ENCODE measurements at regions not wholly inside any gene's neighbourhood (a gene's known extent, or its start where the extent isn't known, plus 50 kb on each side); places are given as distances from the start of the nearest gene placed in this dataset.
"Not testable (repeated sequence)": the region's sequence is repeated elsewhere in the genome, so short reads cannot be mapped to it uniquely, and the experiment has no call there.

DNA sequence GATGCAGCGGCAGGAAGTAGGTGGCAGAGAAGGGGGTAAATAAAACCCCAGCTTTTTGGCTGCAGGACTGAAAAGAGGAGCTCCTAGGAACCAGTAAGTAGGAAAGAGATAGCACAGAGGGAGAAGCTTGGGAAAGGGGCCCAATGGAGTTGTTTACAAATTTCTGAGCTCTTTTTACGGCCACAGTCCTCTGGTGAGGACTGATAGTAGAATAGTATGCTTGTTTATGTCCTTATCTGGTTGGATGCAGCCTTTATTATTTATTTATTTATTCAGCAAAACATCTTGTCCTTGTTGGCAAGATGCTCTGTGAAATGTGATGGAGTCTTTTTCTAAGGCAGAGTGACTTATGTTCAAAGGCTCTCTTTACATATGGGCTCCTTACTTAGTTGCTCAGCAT, 119.7 kb upstream of the AHI1 start:
- no CpG with 5 or more reads among the region's 2 CpGs for WGBS (ENCODE audit: insufficient coverage)
- DNase-seq, result peak in 1 of 3 donors; percentile 5
- POLR2A ChIA-PET, result no interaction called here
- H3K9me3 ChIP-seq (ENCODE audit: control extremely low read depth in 1 of 5, control insufficient read depth in 4 of 5, insufficient read depth in 2 of 5, low read depth in 1 of 5, low read length in 4 of 5), result no peaks in the 10 kb centered on the region
- no peak overlapping the region for H3K27ac ChIP-seq (ENCODE audit: insufficient read depth in 1 of 2, low read depth in 1 of 2, low read length in 2 of 2, poor library complexity in 1 of 2, severe bottlenecking in 2 of 2)
- no peaks in the 10 kb centered on the region for H3K36me3 ChIP-seq (ENCODE audit: control insufficient read depth in 4 of 4, insufficient read depth in 4 of 4, low read length in 3 of 4)
- no peak overlapping the region for H3K4me3 ChIP-seq (ENCODE audit: control insufficient read depth in 1 of 7, extremely low read depth in 1 of 7, insufficient read depth in 4 of 7, low read depth in 2 of 7, low read length in 6 of 7)
- no peaks in the 10 kb centered on the region for H3K4me1 ChIP-seq (ENCODE audit: control extremely low read depth in 1 of 4, control insufficient read depth in 4 of 4, insufficient read depth in 4 of 4, low read length in 3 of 4)
- H3K27me3 ChIP-seq (replicated peaks in 2 of 5; ENCODE audit: control insufficient read depth in 4 of 5, insufficient read depth in 5 of 5, low read length in 4 of 5), result no peaks in the 10 kb centered on the region
- CTCF ChIA-PET, result interaction anchor here (1.2 kb wide), 1 partner anchor 293 kb away, joined by 3 read pairs; no protein-coding TSS in a partner anchor

DNA sequence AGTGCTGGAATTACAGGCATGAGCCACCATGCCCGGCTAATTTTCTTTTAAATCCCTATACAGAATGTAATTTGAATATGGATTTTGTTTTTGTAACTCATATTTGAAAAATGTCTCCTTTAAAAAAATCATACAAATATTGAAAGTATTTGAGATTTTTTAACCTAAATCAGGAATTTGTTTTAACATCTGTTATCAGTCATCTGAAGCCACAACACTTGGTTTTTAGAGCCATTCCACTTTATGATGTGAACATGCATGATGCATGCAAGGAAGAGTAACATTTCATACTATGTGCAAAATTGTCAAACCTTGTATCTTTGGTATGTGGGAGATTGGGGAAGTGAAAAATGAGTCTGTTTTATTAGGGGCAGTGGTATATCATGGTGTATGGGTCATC, 124.5 kb upstream of the AHI1 start:
- CTCF ChIA-PET, result no interaction called here

DNA sequence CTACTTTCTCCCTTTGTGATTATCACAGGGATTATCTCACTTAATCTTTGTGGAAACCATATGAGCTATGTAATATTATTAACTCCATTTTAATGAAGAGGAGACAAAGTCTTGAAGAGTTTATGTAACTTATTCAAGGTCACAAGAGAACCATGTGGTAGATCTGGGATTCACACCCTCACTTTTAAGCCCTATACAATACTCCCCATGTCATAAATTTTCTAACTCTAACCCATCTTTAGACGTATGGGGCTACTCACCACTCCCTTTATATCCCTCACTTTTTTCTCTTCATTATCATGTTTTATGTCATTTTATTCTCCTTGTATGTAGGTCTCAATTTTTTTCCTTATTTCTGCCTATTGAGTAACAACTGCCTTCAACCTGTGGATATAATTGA, 126.4 kb upstream of the AHI1 start:
- ChIA-PET CTCF (no interaction called here), POLR2A (no interaction called here)
- 100% methylated on average over 1 of the region's 1 CpG for WGBS (ENCODE audit: insufficient coverage)
- DNase-seq, result no peak
- Histone ChIP-seq H3K27ac (ENCODE audit: insufficient read depth in 1 of 2, low read depth in 1 of 2, low read length in 2 of 2, poor library complexity in 1 of 2, severe bottlenecking in 2 of 2) (no peak overlapping the region), H3K4me3 (ENCODE audit: control insufficient read depth in 1 of 7, extremely low read depth in 1 of 7, insufficient read depth in 4 of 7, low read depth in 2 of 7, low read length in 6 of 7) (no peak overlapping the region), H3K4me1 (ENCODE audit: control extremely low read depth in 1 of 4, control insufficient read depth in 4 of 4, insufficient read depth in 4 of 4, low read length in 3 of 4) (peaks cover 0 to 4% (median 3%) of the 10 kb centered on the region in 4 experiments), H3K27me3 (replicated peaks in 2 of 5; ENCODE audit: control insufficient read depth in 4 of 5, insufficient read depth in 5 of 5, low read length in 4 of 5) (no peaks in the 10 kb centered on the region), H3K9me3 (ENCODE audit: control extremely low read depth in 1 of 5, control insufficient read depth in 4 of 5, insufficient read depth in 2 of 5, low read depth in 1 of 5, low read length in 4 of 5) (peaks cover 0 to 3% (median 0%) of the 10 kb centered on the region in 5 experiments), H3K36me3 (ENCODE audit: control insufficient read depth in 4 of 4, insufficient read depth in 4 of 4, low read length in 3 of 4) (no peaks in the 10 kb centered on the region)

More for the DNA sequence above, 124.5 kb upstream of the AHI1 start:
- Histone ChIP-seq H3K36me3 (ENCODE audit: control insufficient read depth in 4 of 4, insufficient read depth in 4 of 4, low read length in 3 of 4) (no peaks in the 10 kb centered on the region), H3K27me3 (replicated peaks in 2 of 5; ENCODE audit: control insufficient read depth in 4 of 5, insufficient read depth in 5 of 5, low read length in 4 of 5) (no peaks in the 10 kb centered on the region), H3K4me1 (ENCODE audit: control extremely low read depth in 1 of 4, control insufficient read depth in 4 of 4, insufficient read depth in 4 of 4, low read length in 3 of 4) (peaks cover 0 to 4% (median 3%) of the 10 kb centered on the region in 4 experiments), H3K9me3 (ENCODE audit: control extremely low read depth in 1 of 5, control insufficient read depth in 4 of 5, insufficient read depth in 2 of 5, low read depth in 1 of 5, low read length in 4 of 5) (peaks cover 0 to 3% (median 0%) of the 10 kb centered on the region in 5 experiments), H3K4me3 (ENCODE audit: control insufficient read depth in 1 of 7, extremely low read depth in 1 of 7, insufficient read depth in 4 of 7, low read depth in 2 of 7, low read length in 6 of 7) (no peak overlapping the region), H3K27ac (ENCODE audit: insufficient read depth in 1 of 2, low read depth in 1 of 2, low read length in 2 of 2, poor library complexity in 1 of 2, severe bottlenecking in 2 of 2) (no peak overlapping the region)
- DNase-seq, result no peak
- no CpG with 5 or more reads among the region's 1 CpG for WGBS (ENCODE audit: insufficient coverage)
- POLR2A ChIA-PET, result no interaction called here

DNA sequence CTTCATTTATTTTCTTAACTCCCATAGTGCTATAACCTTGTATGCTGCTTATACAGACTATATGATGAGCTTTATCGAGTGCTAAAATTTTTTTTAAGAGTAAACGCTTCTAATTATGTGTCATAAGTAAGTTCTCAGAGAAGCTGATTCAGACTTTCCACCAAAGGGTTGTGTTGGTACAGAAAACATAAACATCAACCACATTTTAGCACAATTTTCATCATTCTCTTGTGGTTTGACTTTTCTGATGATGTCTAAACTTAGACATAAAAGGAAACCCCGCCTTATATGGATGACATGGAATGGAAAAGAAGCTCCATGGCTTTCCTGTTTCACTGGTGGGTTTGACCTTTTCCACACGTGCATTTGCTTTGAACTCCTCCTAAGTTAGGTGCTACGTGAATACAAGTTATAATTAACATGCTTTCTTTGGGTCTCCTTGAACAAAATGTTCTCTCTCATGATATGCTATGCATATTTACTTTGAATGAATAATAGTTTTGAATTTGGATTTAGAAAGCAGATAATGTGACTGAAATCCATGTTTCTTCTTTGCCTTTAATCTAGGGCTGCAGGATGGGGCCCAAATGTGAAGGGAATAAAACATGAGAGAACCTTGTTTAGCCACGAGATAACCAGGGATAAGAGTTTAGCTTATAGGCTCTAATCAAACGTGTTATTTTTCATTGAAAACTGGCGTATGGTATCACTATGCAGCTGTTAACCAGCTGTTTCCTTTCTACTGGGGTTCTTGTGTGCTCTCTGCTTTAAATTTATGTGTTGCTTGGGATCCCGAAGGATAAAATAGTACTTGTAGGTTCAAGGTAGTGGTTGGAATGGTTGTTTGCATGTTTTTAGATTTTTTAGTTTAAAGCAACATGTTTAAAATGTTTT, 127.1 kb upstream of the AHI1 start:
- Histone ChIP-seq H3K27me3 (replicated peaks in 2 of 5; ENCODE audit: control insufficient read depth in 4 of 5, insufficient read depth in 5 of 5, low read length in 4 of 5) (no peaks in the 10 kb centered on the region), H3K4me3 (ENCODE audit: control insufficient read depth in 1 of 7, extremely low read depth in 1 of 7, insufficient read depth in 4 of 7, low read depth in 2 of 7, low read length in 6 of 7) (no peak overlapping the region), H3K27ac (ENCODE audit: insufficient read depth in 1 of 2, low read depth in 1 of 2, low read length in 2 of 2, poor library complexity in 1 of 2, severe bottlenecking in 2 of 2) (no peak overlapping the region), H3K9me3 (ENCODE audit: control extremely low read depth in 1 of 5, control insufficient read depth in 4 of 5, insufficient read depth in 2 of 5, low read depth in 1 of 5, low read length in 4 of 5) (peaks cover 0 to 3% (median 0%) of the 10 kb centered on the region in 5 experiments), H3K4me1 (ENCODE audit: control extremely low read depth in 1 of 4, control insufficient read depth in 4 of 4, insufficient read depth in 4 of 4, low read length in 3 of 4) (peaks cover 0 to 4% (median 3%) of the 10 kb centered on the region in 4 experiments), H3K36me3 (ENCODE audit: control insufficient read depth in 4 of 4, insufficient read depth in 4 of 4, low read length in 3 of 4) (no peaks in the 10 kb centered on the region)
- ChIA-PET CTCF (no interaction called here), POLR2A (interaction anchor here (0.6 kb wide), 2 partner anchors 12 to 197 kb away, joined by 3 read pairs; no protein-coding TSS in a partner anchor)
- peak in 1 of 3 donors; percentile 9 for DNase-seq
- 33% methylated on average over 4 of the region's 9 CpGs for WGBS (ENCODE audit: insufficient coverage)

DNA sequence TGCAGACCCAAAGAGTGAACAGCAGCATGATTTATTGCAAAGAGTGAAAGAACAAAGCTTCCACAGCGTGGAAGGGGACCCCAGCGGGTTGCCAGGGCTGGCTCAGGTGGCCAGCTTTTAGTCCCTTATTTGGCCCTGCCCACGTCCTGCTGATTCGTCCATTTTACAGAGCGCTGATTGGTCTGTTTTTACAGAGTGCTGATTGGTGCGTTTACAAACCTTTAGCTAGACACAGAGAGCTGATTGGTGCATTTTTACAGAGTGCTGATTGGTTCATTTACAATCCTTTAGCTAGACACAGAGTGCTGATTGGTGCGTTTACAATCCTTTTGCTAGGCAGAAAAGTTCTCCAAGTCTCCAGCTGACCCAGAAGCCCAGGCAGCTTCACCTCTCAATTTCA, 128.5 kb upstream of the AHI1 start:
- CTCF ChIA-PET; H3K4me1 ChIP-seq (ENCODE audit: control extremely low read depth in 1 of 4, control insufficient read depth in 4 of 4, insufficient read depth in 4 of 4, low read length in 3 of 4); H3K36me3 ChIP-seq (ENCODE audit: control insufficient read depth in 4 of 4, insufficient read depth in 4 of 4, low read length in 3 of 4); POLR2A ChIA-PET; H3K27ac ChIP-seq (ENCODE audit: insufficient read depth in 1 of 2, low read depth in 1 of 2, low read length in 2 of 2, poor library complexity in 1 of 2, severe bottlenecking in 2 of 2); H3K4me3 ChIP-seq (ENCODE audit: control insufficient read depth in 1 of 7, extremely low read depth in 1 of 7, insufficient read depth in 4 of 7, low read depth in 2 of 7, low read length in 6 of 7); H3K9me3 ChIP-seq (ENCODE audit: control extremely low read depth in 1 of 5, control insufficient read depth in 4 of 5, insufficient read depth in 2 of 5, low read depth in 1 of 5, low read length in 4 of 5); H3K27me3 ChIP-seq (replicated peaks in 2 of 5; ENCODE audit: control insufficient read depth in 4 of 5, insufficient read depth in 5 of 5, low read length in 4 of 5); DNase-seq: not testable (repeated sequence)
- 93% methylated on average over 7 of the region's 7 CpGs for WGBS (ENCODE audit: insufficient coverage)

DNA sequence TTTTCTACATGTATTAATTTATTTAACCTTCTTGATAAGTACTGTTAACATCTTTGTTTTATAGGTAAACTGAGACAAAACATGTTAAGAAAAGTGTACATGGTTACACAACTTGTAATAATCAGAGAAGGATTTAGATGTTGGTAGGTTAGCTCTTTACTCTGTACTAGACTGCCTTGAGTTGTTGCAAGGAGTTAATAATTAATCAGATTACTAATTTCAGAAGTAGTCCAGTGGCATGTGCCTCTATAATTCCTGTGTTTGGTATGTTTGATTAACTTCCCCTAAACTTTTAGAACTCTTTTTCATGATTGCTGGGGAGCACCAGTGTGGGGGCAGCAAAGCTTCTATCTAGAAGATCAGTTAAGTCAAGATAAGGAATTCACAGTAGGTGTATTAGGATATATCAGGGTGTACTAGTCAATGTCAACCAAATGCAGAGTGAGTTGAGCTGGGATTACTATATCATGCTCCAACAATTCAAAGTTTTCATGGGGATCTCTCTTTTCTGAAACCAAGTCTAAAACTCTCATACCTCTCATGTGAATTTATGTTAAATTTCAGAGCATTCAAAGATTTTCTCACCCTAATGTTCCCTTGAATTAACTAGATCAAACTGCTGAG, 129.7 kb upstream of the AHI1 start:
- peaks cover 0 to 3% (median 0%) of the 10 kb centered on the region in 5 experiments for H3K9me3 ChIP-seq (ENCODE audit: control extremely low read depth in 1 of 5, control insufficient read depth in 4 of 5, insufficient read depth in 2 of 5, low read depth in 1 of 5, low read length in 4 of 5)
- ChIA-PET CTCF (no interaction called here), POLR2A (no interaction called here)
- no peak overlapping the region for H3K27ac ChIP-seq (ENCODE audit: insufficient read depth in 1 of 2, low read depth in 1 of 2, low read length in 2 of 2, poor library complexity in 1 of 2, severe bottlenecking in 2 of 2)
- no peaks in the 10 kb centered on the region for H3K27me3 ChIP-seq (replicated peaks in 2 of 5; ENCODE audit: control insufficient read depth in 4 of 5, insufficient read depth in 5 of 5, low read length in 4 of 5)
- no peaks in the 10 kb centered on the region for H3K36me3 ChIP-seq (ENCODE audit: control insufficient read depth in 4 of 4, insufficient read depth in 4 of 4, low read length in 3 of 4)
- peaks cover 0 to 4% (median 3%) of the 10 kb centered on the region in 4 experiments for H3K4me1 ChIP-seq (ENCODE audit: control extremely low read depth in 1 of 4, control insufficient read depth in 4 of 4, insufficient read depth in 4 of 4, low read length in 3 of 4)
- H3K4me3 ChIP-seq (ENCODE audit: control insufficient read depth in 1 of 7, extremely low read depth in 1 of 7, insufficient read depth in 4 of 7, low read depth in 2 of 7, low read length in 6 of 7), result no peak overlapping the region
- no peak for DNase-seq

GRCh38 chr6:135630789-135631376, 133.3 kb upstream of the AHI1 start:
- 97% methylated on average over 5 of the region's 6 CpGs for WGBS (ENCODE audit: insufficient coverage)
- POLR2A ChIA-PET, result no interaction called here
- CTCF ChIA-PET, result no interaction called here
- no peak overlapping the region for H3K4me3 ChIP-seq (ENCODE audit: control insufficient read depth in 1 of 7, extremely low read depth in 1 of 7, insufficient read depth in 4 of 7, low read depth in 2 of 7, low read length in 6 of 7)
- no peaks in the 10 kb centered on the region for H3K36me3 ChIP-seq (ENCODE audit: control insufficient read depth in 4 of 4, insufficient read depth in 4 of 4, low read length in 3 of 4)
- H3K9me3 ChIP-seq (ENCODE audit: control extremely low read depth in 1 of 5, control insufficient read depth in 4 of 5, insufficient read depth in 2 of 5, low read depth in 1 of 5, low read length in 4 of 5), result peaks cover 0 to under 1% (median 0%) of the 10 kb centered on the region in 5 experiments
- no peak overlapping the region for H3K27ac ChIP-seq (ENCODE audit: insufficient read depth in 1 of 2, low read depth in 1 of 2, low read length in 2 of 2, poor library complexity in 1 of 2, severe bottlenecking in 2 of 2)
- no peaks in the 10 kb centered on the region for H3K4me1 ChIP-seq (ENCODE audit: control extremely low read depth in 1 of 4, control insufficient read depth in 4 of 4, insufficient read depth in 4 of 4, low read length in 3 of 4)
- no peak for DNase-seq
- no peaks in the 10 kb centered on the region for H3K27me3 ChIP-seq (replicated peaks in 2 of 5; ENCODE audit: control insufficient read depth in 4 of 5, insufficient read depth in 5 of 5, low read length in 4 of 5)
